Fibroblast of mammary gland (primary cell): ENCODE measurements at regions not wholly inside any gene's neighbourhood (a gene's known extent, or its start where the extent isn't known, plus 50 kb on each side); places are given as distances from the start of the nearest gene placed in this dataset.

ENCODE experiments used
- DNase-seq: peaks from one replicate; pipeline ENCODE4 v3.0.0-alpha.2; 2010; ENCODE audit warnings: low read depth
- H3K4me3 ChIP-seq: 2 replicates; pipeline ENCODE4 v1.5.1; 2011; ENCODE audit warnings: low read depth, mild to moderate bottlenecking, low read length, moderate library complexity; ENCODE audit not compliant: control insufficient read depth
- TF ChIP-seq, protein P1 (sequence below): conservative IDR thresholded peaks from 2 replicates; pipeline ENCODE4 v1.5.1; 2011; ENCODE audit warnings: low read depth, low read length, inconsistent platforms; ENCODE audit not compliant: control insufficient read depth, insufficient read depth

DNA sequence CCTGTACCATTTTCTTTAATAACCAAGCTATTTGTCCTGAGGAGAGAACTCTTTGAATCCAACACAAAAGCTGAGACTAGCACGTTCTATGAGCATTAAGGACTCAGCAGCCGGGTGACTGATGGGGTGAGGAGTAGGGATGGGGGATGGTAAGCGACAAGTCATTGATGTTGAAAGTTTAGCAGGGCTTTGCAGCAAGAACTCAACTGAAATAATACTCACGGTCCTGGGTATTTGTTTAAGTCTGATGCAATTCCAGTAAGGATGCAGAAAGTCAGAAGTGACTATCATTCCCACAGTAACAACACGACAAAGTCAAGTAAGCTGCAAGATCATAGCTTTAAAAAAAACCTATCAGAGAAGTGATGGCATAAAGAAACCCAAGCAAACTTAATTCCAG lies 131.1 kb downstream of the ACTL7B start:
- peak; percentile 16 for DNase-seq
- TF ChIP-seq, protein P1, sequence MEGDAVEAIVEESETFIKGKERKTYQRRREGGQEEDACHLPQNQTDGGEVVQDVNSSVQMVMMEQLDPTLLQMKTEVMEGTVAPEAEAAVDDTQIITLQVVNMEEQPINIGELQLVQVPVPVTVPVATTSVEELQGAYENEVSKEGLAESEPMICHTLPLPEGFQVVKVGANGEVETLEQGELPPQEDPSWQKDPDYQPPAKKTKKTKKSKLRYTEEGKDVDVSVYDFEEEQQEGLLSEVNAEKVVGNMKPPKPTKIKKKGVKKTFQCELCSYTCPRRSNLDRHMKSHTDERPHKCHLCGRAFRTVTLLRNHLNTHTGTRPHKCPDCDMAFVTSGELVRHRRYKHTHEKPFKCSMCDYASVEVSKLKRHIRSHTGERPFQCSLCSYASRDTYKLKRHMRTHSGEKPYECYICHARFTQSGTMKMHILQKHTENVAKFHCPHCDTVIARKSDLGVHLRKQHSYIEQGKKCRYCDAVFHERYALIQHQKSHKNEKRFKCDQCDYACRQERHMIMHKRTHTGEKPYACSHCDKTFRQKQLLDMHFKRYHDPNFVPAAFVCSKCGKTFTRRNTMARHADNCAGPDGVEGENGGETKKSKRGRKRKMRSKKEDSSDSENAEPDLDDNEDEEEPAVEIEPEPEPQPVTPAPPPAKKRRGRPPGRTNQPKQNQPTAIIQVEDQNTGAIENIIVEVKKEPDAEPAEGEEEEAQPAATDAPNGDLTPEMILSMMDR, result no peak
- H3K4me3 ChIP-seq, result no peak overlapping the region

GRCh38 chr9:108724122-108724521 lies 131.7 kb downstream of the ACTL7B start:
- no peak overlapping the region for H3K4me3 ChIP-seq
- TF ChIP-seq, protein P1, result no peak
- DNase-seq, result no peak

GRCh38 chr9:108722396-108722795 lies 133.4 kb downstream of the ACTL7B start:
- no peak overlapping the region for H3K4me3 ChIP-seq
- DNase-seq, result peak; percentile 69
- TF ChIP-seq, protein P1, result no peak

DNA sequence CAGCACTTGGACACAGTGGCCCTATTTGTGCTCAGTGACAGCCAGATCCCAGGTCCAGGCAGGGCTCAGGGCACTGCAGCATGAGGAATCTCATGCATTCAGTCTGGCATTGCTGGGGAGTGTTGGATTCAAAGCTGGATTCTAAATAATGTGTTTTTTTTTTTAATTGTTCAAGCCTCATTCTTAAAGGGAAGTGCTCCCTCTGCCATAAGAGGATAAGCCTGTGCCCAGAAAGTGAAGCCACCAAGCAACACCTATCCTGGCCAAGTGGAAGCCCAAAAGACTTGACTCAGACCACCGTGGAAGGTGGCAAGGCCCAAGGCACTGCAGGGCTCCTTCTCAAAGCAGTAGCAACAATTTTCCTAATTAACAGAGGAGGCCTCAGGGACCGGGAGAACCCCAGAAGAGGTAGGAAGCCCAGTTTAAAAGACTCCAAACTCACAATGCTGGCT lies 135.6 kb downstream of the ACTL7B start:
- H3K4me3 ChIP-seq, result no peak overlapping the region
- TF ChIP-seq, protein P1, result no peak
- no peak for DNase-seq

DNA sequence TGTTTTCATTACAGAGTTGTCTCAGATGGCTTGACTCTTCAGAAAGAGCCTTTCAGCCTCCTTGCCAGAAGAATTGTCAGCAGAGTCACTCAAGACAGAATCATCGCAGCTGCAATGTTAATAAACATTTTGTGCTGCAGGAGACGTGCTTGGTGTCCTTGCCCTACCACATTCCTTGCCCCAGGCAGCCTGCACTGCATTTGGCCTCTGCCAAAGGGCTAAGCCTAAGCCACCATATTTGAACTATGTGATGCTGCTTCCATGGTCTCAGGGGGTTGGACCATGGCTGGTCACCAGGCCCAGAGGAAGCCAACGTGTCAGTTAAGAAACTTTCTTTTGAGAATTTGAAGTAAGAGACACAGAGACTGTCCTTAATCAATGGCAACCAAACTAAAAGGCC lies 145.4 kb downstream of the ACTL7B start:
- no peak overlapping the region for H3K4me3 ChIP-seq
- TF ChIP-seq, protein P1, result no peak
- DNase-seq, result no peak

GRCh38 chr9:108709997-108710396 lies 145.8 kb downstream of the ACTL7B start:
- DNase-seq, result no peak
- H3K4me3 ChIP-seq, result no peak overlapping the region
- TF ChIP-seq, protein P1, result no peak

GRCh38 chr9:108709126-108709525 lies 146.7 kb downstream of the ACTL7B start:
- TF ChIP-seq, protein P1, result no peak
- DNase-seq, result no peak
- no peak overlapping the region for H3K4me3 ChIP-seq
